ENCODE measurements at regions not wholly inside any gene's neighbourhood (a gene's known extent, or its start where the extent isn't known, plus 50 kb on each side); places are given as distances from the start of the nearest gene placed in this dataset.
"Not testable (repeated sequence)": the region's sequence is repeated elsewhere in the genome, so short reads cannot be mapped to it uniquely, and the experiment has no call there.

- DNase-seq, result no peak
These were observed 1539.6 kb downstream of the BRINP3 start for GRCh38 chr1:188937965-188938551.

- DNase-seq, result no peak
These were observed 1535.7 kb downstream of the BRINP3 start for GRCh38 chr1:188941986-188942385.

- no peak for DNase-seq
These were observed 1528.0 kb downstream of the BRINP3 start for GRCh38 chr1:188949701-188950100.

- no peak for DNase-seq
These were observed 1519.1 kb downstream of the BRINP3 start for GRCh38 chr1:188958461-188959115.

GRCh38 chr1:188986745-188987417, 1490.8 kb downstream of the BRINP3 start:
- no peak for DNase-seq

- no peak for DNase-seq
These were observed 1489.1 kb downstream of the BRINP3 start for GRCh38 chr1:188988589-188988988.

- DNase-seq, result no peak
These were observed 1486.3 kb downstream of the BRINP3 start for GRCh38 chr1:188991221-188991930.

- DNase-seq, result no peak
These were observed 1469.8 kb downstream of the BRINP3 start for GRCh38 chr1:189007824-189008223.

- DNase-seq, result no peak
These were observed 1456.1 kb downstream of the BRINP3 start for GRCh38 chr1:189021577-189021976.

- no peak for DNase-seq
These were observed 1455.6 kb downstream of the BRINP3 start for GRCh38 chr1:189022015-189022414.

GRCh38 chr1:189027512-189027911, 1450.2 kb downstream of the BRINP3 start:
- no peak for DNase-seq

- no peak for DNase-seq
These were observed 1444.5 kb downstream of the BRINP3 start for GRCh38 chr1:189033169-189033568.

- no peak for DNase-seq
These were observed 1441.0 kb downstream of the BRINP3 start for GRCh38 chr1:189036628-189037027.

- DNase-seq, result no peak
These were observed 1431.5 kb downstream of the BRINP3 start for GRCh38 chr1:189046127-189046526.

- DNase-seq, result no peak
These were observed 1392.9 kb downstream of the BRINP3 start for GRCh38 chr1:189084811-189085210.

- DNase-seq, result no peak
These were observed 1373.7 kb downstream of the BRINP3 start for GRCh38 chr1:189103956-189104355.

- no peak for DNase-seq
These were observed 1360.4 kb downstream of the BRINP3 start for GRCh38 chr1:189117072-189117770.

GRCh38 chr1:189121941-189122340, 1355.7 kb downstream of the BRINP3 start:
- DNase-seq, result no peak

GRCh38 chr1:189125694-189126093, 1352.0 kb downstream of the BRINP3 start:
- DNase-seq, result no peak

GRCh38 chr1:189131576-189131975, 1346.1 kb downstream of the BRINP3 start:
- no peak for DNase-seq

GRCh38 chr1:189139748-189140147, 1337.9 kb downstream of the BRINP3 start:
- not testable (repeated sequence) for DNase-seq

GRCh38 chr1:189141056-189141455, 1336.6 kb downstream of the BRINP3 start:
- no peak for DNase-seq
